Kidney (tissue), 13 donors: ENCODE measurements at regions not wholly inside any gene's neighbourhood (a gene's known extent, or its start where the extent isn't known, plus 50 kb on each side); places are given as distances from the start of the nearest gene placed in this dataset.

Source experiments
- DNase-seq, 5 donors: peaks; one replicate each; pipeline ENCODE4 v3.0.0-alpha.2; 2013 to 2020
- FAIRE-seq: peaks from 2 replicates; lab custom pipeline; 2012; peaks lifted over from hg19 to GRCh38; lab: Jason Lieb, UNC
- H3K27ac ChIP-seq, 2 donors: one replicate each; pipeline ENCODE4 v1.7.0; 2013; ENCODE audit warnings: low read depth in 2 of 2, low read length in 2 of 2, inconsistent platforms in 1 of 2
- H3K27me3 ChIP-seq: one replicate; pipeline ENCODE4 v1.7.1; 2013; ENCODE audit warnings: low read length, inconsistent platforms; ENCODE audit not compliant: control insufficient read depth, insufficient read depth
- H3K36me3 ChIP-seq, 3 donors: one replicate each; pipeline versions ENCODE4 v1.7.0 to v1.7.1; 2013; ENCODE audit warnings: low read length in 3 of 3, control low read depth in 1 of 3, inconsistent platforms in 1 of 3; ENCODE audit not compliant: insufficient read depth in 3 of 3, control insufficient read depth in 2 of 3
- H3K4me1 ChIP-seq, 3 donors: one replicate each; pipeline versions ENCODE4 v1.7.0 to v1.7.1; 2013; ENCODE audit warnings: low read length in 3 of 3, inconsistent platforms in 1 of 3, low read depth in 1 of 3; ENCODE audit not compliant: control insufficient read depth in 2 of 3, insufficient read depth in 2 of 3
- H3K4me3 ChIP-seq, 3 donors: one replicate each; pipeline versions ENCODE4 v1.7.0 to v1.8.1; 2013; ENCODE audit warnings: low read length in 3 of 3, control low read depth in 1 of 3, inconsistent platforms in 1 of 3
- H3K9ac ChIP-seq, 3 donors: one replicate each; pipeline versions ENCODE4 v1.7.0 to v1.7.1; 2013; ENCODE audit warnings: low read length in 3 of 3, control low read depth in 1 of 3, inconsistent platforms in 1 of 3
- H3K9me3 ChIP-seq, 3 donors: one replicate each; pipeline versions ENCODE4 v1.7.0 to v1.7.1; 2013; ENCODE audit warnings: low read length in 3 of 3, control low read depth in 1 of 3, inconsistent platforms in 1 of 3; ENCODE audit not compliant: control insufficient read depth in 2 of 3, insufficient read depth in 1 of 3
- intact Hi-C: fragments of 100-400 bp; cut with DNase I; formaldehyde crosslinking; loops from one replicate; pipeline ENCODE4 v1.11.1; 2022
- TF ChIP-seq, protein P1 (sequence below): IDR thresholded peaks from 3 replicates; pipeline ENCODE4 v1.5.1; 2012; ENCODE audit warnings: mild to moderate bottlenecking, moderate library complexity, borderline replicate concordance; ENCODE audit not compliant: insufficient read depth; ENCODE audit errors: extremely low read depth
- donor health status: control.
- donor health status: control.
- donor health status: control.
- donor health status: control.
- donor health status: control.
- donor health status: DM: yes; HTN: yes; CAD: no.
- donor health status: Normal renal cell carcinoma (clear cell type).

DNA sequence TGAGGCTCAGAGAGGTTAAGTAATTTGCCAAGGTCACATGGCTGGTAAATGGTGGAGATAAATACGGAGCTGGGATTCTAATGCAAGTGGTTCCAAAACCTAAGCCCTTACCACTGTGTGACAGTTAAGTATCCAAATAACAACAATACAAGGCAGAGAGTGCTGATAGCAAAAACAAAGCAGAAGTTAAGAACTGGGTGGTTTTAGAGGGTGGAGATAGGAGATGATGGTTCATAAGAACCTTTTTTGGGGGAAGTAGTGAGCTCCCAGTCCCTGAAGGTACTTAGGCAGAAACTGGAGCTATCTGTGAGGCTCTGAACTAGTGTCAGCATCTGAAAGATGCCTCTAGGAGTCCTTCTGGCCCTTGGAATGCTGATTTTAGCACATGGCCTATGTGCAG, 56.2 kb upstream of the UBE2L5 start:
- intact Hi-C loops: no loop called here
- Histone ChIP-seq H3K36me3 (no peaks in the 10 kb centered on the region), H3K27me3 (no peaks in the 10 kb centered on the region), H3K27ac (no peak overlapping the region), H3K9me3 (no peaks in the 10 kb centered on the region), H3K4me1 (no peaks in the 10 kb centered on the region), H3K4me3 (no peak overlapping the region), H3K9ac (no peak overlapping the region)
- FAIRE-seq (no peak), DNase-seq (no peak)
- TF ChIP-seq, protein P1, sequence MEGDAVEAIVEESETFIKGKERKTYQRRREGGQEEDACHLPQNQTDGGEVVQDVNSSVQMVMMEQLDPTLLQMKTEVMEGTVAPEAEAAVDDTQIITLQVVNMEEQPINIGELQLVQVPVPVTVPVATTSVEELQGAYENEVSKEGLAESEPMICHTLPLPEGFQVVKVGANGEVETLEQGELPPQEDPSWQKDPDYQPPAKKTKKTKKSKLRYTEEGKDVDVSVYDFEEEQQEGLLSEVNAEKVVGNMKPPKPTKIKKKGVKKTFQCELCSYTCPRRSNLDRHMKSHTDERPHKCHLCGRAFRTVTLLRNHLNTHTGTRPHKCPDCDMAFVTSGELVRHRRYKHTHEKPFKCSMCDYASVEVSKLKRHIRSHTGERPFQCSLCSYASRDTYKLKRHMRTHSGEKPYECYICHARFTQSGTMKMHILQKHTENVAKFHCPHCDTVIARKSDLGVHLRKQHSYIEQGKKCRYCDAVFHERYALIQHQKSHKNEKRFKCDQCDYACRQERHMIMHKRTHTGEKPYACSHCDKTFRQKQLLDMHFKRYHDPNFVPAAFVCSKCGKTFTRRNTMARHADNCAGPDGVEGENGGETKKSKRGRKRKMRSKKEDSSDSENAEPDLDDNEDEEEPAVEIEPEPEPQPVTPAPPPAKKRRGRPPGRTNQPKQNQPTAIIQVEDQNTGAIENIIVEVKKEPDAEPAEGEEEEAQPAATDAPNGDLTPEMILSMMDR: no peak

DNA sequence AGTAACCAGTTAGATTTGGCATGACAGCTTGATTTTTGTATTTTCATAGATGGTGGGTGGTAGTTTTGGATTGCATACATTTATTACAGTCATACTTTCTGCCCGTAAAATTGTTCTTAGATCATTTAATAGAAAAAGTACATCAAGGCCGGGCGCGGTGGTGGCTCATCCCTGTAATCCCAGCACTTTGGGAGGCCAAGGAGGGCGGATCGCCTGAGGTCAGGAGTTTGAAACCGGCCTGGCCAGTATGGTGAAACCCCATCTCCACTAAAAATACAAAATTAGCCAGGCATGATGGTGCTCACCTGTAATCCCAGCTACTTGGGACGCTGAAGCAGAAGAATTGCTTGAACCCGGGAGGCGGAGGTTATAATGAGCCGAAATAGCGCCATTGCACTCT, 55.0 kb upstream of the UBE2L5 start:
- no peak overlapping the region for H3K27ac ChIP-seq
- intact Hi-C loops: no loop called here
- FAIRE-seq: no peak
- no peaks in the 10 kb centered on the region for H3K36me3 ChIP-seq
- H3K4me3 ChIP-seq: no peak overlapping the region
- no peak overlapping the region for H3K9ac ChIP-seq
- no peaks in the 10 kb centered on the region for H3K9me3 ChIP-seq
- TF ChIP-seq, protein P1: no peak
- H3K4me1 ChIP-seq: peaks cover 0 to 3% (median 2%) of the 10 kb centered on the region in 3 donors
- no peaks in the 10 kb centered on the region for H3K27me3 ChIP-seq
- DNase-seq: no peak

DNA sequence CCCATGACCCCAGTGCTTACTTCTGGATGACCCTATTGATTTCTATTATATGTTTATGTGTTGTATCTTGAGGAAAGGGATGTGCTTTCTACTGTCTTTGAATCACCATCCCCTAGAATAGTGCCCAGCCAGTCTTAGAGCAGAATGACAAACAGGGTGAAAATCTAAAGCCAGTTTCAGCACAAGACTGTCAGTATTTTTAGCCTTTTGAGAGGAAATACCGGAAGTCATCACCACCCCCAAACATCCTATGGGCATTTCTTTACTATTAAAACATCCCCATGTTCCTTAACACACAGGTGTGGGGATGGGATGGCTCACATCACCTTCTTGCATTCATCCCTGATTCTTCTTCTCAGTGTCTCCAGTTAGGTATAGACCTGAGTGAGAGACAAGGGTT, 52.1 kb upstream of the UBE2L5 start:
- Histone ChIP-seq H3K27me3 (no peaks in the 10 kb centered on the region), H3K9ac (no peak overlapping the region), H3K9me3 (no peaks in the 10 kb centered on the region), H3K27ac (no peak overlapping the region), H3K4me3 (no peak overlapping the region), H3K4me1 (peaks cover 0 to 3% (median 2%) of the 10 kb centered on the region in 3 donors), H3K36me3 (no peaks in the 10 kb centered on the region)
- no peak for DNase-seq
- FAIRE-seq: no peak
- intact Hi-C loops: no loop called here
- TF ChIP-seq, protein P1: no peak

DNA sequence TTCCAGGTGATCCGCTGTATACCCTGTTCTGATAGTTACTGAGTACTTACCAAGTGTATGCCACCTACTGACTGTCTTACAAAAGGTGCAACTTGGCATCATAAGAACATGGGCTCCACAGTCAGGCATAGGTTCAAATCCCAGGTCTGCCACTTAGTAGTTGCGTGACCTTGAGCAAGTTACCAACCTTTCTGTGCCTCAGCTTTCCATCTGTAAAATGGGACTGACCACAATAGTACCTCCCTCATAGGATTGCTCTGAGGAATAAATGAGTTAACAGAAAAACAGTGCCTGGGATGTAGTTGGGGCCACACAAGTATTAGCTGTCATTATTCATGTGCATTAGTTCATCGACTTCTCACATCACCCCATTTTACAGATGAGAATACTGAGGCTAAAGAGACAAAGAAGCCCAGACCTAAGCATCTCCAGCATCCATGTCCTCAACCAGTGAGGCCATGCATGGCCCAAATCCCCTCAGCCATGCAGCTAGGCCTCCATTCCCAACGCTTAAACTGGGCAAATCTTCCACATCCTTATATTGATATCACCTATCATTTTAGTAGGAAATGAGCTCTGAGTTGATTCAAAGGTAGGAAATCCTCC, 51.3 kb upstream of the UBE2L5 start:
- intact Hi-C loops: no loop called here
- no peak overlapping the region for H3K27ac ChIP-seq
- DNase-seq (no peak), FAIRE-seq (no peak)
- no peak overlapping the region for H3K9ac ChIP-seq
- no peak overlapping the region for H3K4me3 ChIP-seq
- H3K36me3 ChIP-seq: no peaks in the 10 kb centered on the region
- no peaks in the 10 kb centered on the region for H3K27me3 ChIP-seq
- TF ChIP-seq, protein P1: no peak
- peaks cover 0 to 3% (median 2%) of the 10 kb centered on the region in 3 donors for H3K4me1 ChIP-seq
- no peaks in the 10 kb centered on the region for H3K9me3 ChIP-seq
